Chondrocyte (in vitro differentiated cells): ENCODE measurements at regions not wholly inside any gene's neighbourhood (a gene's known extent, or its start where the extent isn't known, plus 50 kb on each side); places are given as distances from the start of the nearest gene placed in this dataset.
A peak's percentile ranks its signal among the peaks of the same experiment; 100 is the strongest.

Experiments
- DNase-seq: peaks from one replicate; pipeline ENCODE4 v3.0.0; 2021; ENCODE audit warnings: mixed read lengths, low spot score
- H3K27ac Mint-ChIP-seq: one replicate; pipeline ENCODE4 v1.8.0; 2021; ENCODE audit warnings: mild to moderate bottlenecking, moderate library complexity, mixed read lengths; ENCODE audit not compliant: unreplicated experiment
- H3K27me3 Mint-ChIP-seq: 2 replicates; pipeline ENCODE4 v1.8.0; 2021; ENCODE audit warnings: low read depth, mixed read lengths
- H3K36me3 Mint-ChIP-seq: 2 replicates; pipeline ENCODE4 v1.8.0; 2021; ENCODE audit warnings: low read depth, mixed read lengths
- H3K4me1 Mint-ChIP-seq: 2 replicates; pipeline ENCODE4 v1.8.0; 2021; ENCODE audit warnings: low read depth, mild to moderate bottlenecking, mixed read lengths
- H3K4me3 Mint-ChIP-seq: one replicate; pipeline ENCODE4 v1.8.0; 2021; ENCODE audit warnings: mild to moderate bottlenecking, moderate library complexity, mixed read lengths; ENCODE audit not compliant: unreplicated experiment
- H3K9me3 Mint-ChIP-seq: 2 replicates; pipeline ENCODE4 v1.8.0; 2021; ENCODE audit warnings: low read depth, mixed read lengths
- TF ChIP-seq, protein P1 (sequence below): fragments of 200-600 bp; sonication (generic); IDR thresholded peaks from 2 replicates; pipeline ENCODE4 v1.5.0; 2021; ENCODE audit warnings: antibody characterized with exemption, mild to moderate bottlenecking, moderate library complexity

GRCh38 chr3:152658977-152659720 is 175.8 kb upstream of the P2RY1 start:
- no peaks in the 10 kb centered on the region for H3K27me3 Mint-ChIP-seq
- TF ChIP-seq, protein P1, sequence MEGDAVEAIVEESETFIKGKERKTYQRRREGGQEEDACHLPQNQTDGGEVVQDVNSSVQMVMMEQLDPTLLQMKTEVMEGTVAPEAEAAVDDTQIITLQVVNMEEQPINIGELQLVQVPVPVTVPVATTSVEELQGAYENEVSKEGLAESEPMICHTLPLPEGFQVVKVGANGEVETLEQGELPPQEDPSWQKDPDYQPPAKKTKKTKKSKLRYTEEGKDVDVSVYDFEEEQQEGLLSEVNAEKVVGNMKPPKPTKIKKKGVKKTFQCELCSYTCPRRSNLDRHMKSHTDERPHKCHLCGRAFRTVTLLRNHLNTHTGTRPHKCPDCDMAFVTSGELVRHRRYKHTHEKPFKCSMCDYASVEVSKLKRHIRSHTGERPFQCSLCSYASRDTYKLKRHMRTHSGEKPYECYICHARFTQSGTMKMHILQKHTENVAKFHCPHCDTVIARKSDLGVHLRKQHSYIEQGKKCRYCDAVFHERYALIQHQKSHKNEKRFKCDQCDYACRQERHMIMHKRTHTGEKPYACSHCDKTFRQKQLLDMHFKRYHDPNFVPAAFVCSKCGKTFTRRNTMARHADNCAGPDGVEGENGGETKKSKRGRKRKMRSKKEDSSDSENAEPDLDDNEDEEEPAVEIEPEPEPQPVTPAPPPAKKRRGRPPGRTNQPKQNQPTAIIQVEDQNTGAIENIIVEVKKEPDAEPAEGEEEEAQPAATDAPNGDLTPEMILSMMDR: no peak
- H3K9me3 Mint-ChIP-seq: peaks cover 15% of the 10 kb centered on the region
- DNase-seq: no peak
- no peak overlapping the region for H3K4me3 Mint-ChIP-seq
- no peak overlapping the region for H3K27ac Mint-ChIP-seq
- H3K36me3 Mint-ChIP-seq: no peaks in the 10 kb centered on the region
- H3K4me1 Mint-ChIP-seq: peaks cover 10% of the 10 kb centered on the region

- Mint-ChIP-seq H3K27me3 (no peaks in the 10 kb centered on the region), H3K9me3 (peaks cover 15% of the 10 kb centered on the region), H3K4me3 (no peak overlapping the region), H3K4me1 (no peaks in the 10 kb centered on the region), H3K27ac (no peak overlapping the region), H3K36me3 (no peaks in the 10 kb centered on the region)
- DNase-seq: no peak
- TF ChIP-seq, protein P1: peak; percentile 29
These were observed 172.8 kb upstream of the P2RY1 start for GRCh38 chr3:152662157-152662556.

DNA sequence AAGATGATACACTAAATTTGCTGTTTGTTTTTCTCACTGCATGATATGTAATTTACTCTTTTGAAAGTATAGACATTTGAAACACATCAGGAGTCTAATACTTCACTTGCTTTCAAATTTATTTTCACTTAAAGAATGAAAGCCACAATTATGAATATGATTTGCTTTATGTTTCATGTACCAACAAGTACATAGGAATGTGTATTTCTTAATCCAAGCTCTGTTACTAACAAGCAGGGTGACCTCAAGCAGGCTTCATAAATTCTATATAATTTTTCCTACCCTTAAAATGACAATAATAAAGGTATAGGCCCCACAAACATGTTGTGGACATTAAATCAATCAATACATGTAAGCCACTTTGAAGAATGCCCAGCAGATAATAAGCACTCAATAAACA is 170.2 kb upstream of the P2RY1 start:
- H3K9me3 Mint-ChIP-seq: peaks cover 15% of the 10 kb centered on the region
- H3K27me3 Mint-ChIP-seq: no peaks in the 10 kb centered on the region
- H3K27ac Mint-ChIP-seq: no peak overlapping the region
- DNase-seq: no peak
- TF ChIP-seq, protein P1: no peak
- no peaks in the 10 kb centered on the region for H3K4me1 Mint-ChIP-seq
- no peak overlapping the region for H3K4me3 Mint-ChIP-seq
- no peaks in the 10 kb centered on the region for H3K36me3 Mint-ChIP-seq

GRCh38 chr3:152667267-152667666 is 167.7 kb upstream of the P2RY1 start:
- H3K27ac Mint-ChIP-seq: no peak overlapping the region
- no peaks in the 10 kb centered on the region for H3K27me3 Mint-ChIP-seq
- H3K9me3 Mint-ChIP-seq: peaks cover 5% of the 10 kb centered on the region
- H3K4me3 Mint-ChIP-seq: no peak overlapping the region
- no peaks in the 10 kb centered on the region for H3K36me3 Mint-ChIP-seq
- TF ChIP-seq, protein P1: no peak
- no peak for DNase-seq
- H3K4me1 Mint-ChIP-seq: no peaks in the 10 kb centered on the region

GRCh38 chr3:152669560-152669959 is 165.4 kb upstream of the P2RY1 start:
- no peak overlapping the region for H3K4me3 Mint-ChIP-seq
- no peak for DNase-seq
- no peaks in the 10 kb centered on the region for H3K36me3 Mint-ChIP-seq
- H3K4me1 Mint-ChIP-seq: no peaks in the 10 kb centered on the region
- H3K27ac Mint-ChIP-seq: no peak overlapping the region
- no peaks in the 10 kb centered on the region for H3K27me3 Mint-ChIP-seq
- TF ChIP-seq, protein P1: no peak
- H3K9me3 Mint-ChIP-seq: no peaks in the 10 kb centered on the region
